NCI-H748 (cell line): ENCODE measurements at regions not wholly inside any gene's neighbourhood (a gene's known extent, or its start where the extent isn't known, plus 50 kb on each side); places are given as distances from the start of the nearest gene placed in this dataset.
"Not testable (repeated sequence)": the region's sequence is repeated elsewhere in the genome, so short reads cannot be mapped to it uniquely, and the experiment has no call there.

Experiments
- DNase-seq: peaks from one replicate; lab custom pipeline; 2025; ENCODE audit not compliant: unreplicated experiment; lab: John Stamatoyannopoulos, UW

GRCh38 chr3:29011966-29012365 lies 268.9 kb upstream of the RBMS3 start:
- no peak for DNase-seq

DNA sequence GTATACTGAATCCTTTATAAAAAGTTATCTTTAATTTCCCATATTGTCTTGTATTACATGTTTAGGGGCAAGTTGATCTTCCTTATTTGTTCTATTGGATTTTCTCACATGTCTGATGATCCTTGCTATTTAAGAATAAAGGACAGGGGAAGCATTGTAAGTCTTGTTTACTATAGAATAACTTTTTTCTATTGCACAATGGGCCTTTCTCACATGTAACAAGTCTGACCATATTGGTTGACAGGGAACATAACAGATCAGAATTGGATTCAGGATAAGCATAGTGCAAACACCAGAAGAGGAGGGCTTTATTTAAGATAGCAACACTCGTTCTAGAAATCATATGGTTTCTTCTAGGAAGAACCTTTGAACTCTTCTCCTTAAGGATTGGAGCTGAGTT lies 257.9 kb upstream of the RBMS3 start:
- no peak for DNase-seq

- DNase-seq = no peak
These were observed 254.6 kb upstream of the RBMS3 start for GRCh38 chr3:29026286-29026685.

DNA sequence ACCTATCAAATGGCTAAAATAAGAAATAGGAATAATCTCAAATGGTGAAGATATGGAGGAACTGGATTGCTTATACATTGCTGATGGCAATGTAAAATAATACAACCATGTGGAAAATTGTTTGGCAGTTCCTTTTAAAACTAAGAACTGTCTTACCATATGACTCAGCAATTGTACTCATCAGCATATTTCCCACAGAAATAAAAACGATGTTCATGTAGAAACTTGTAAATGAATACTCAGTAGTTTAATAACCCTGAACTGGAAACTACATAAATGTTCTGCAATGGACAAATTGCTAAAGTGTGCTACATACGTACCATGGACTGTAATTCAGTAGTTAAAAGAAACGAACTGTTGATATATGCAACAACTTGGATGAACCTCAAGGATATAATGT lies 253.9 kb upstream of the RBMS3 start:
- no peak for DNase-seq

DNA sequence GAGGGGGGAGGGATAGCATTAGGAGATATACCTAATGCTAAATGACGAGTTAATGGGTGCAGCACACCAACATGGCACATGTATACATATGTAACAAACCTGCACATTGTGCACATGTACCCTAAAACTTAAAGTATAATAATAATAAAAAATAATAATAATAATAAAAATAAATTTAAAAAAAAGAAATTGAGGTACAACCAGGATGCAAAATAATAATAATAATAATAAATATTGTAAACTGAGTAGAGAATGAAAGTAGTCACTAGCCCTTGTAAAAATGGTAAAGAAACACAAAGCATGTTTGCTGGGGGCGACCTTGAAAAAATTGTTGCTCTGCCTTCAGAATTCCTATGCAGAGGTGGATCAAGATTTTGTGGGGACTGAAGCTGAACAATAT lies 249.7 kb upstream of the RBMS3 start:
- not testable (repeated sequence) for DNase-seq

DNA sequence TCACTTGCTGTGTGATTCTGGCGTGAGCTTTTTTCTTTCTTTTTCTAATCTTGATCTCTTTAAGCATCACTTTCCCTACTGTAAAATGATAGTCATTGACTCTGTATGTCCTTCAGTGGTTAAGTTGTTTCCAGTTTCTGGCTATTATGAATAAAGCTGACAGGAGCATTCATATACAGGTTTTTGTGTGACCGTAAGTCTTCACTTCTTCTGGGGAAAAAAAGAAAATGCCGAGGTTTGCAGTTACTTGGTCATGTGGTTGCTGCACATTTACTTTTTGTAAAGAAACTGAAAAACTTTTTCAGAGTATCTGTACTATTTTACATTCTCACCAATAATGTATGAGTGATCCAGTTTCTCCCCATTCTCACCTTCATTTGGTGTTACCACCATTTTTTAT lies 247.4 kb upstream of the RBMS3 start:
- DNase-seq = no peak

GRCh38 chr3:29050155-29050554 lies 230.7 kb upstream of the RBMS3 start:
- no peak for DNase-seq

- no peak for DNase-seq
These were observed 223.5 kb upstream of the RBMS3 start for GRCh38 chr3:29057326-29057725.

DNA sequence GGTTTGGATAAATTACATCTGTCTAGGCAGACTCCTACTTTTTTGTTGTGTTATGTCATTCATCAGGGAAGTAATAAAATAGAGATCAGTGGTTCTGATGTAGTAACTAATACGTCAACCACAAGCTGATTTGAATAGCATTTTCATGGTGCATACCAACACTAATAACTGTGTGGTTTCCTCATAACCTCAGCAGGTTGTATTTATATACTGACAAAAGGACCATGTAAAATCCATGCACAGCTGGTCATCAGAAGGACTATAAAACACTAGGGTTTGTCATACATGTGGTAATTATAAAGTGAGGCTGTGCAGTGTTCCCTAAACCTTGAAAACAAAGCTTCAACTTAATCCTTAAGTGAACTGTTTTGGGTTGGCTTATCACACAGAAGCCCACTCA lies 216.8 kb upstream of the RBMS3 start:
- peak; percentile 53 for DNase-seq

DNA sequence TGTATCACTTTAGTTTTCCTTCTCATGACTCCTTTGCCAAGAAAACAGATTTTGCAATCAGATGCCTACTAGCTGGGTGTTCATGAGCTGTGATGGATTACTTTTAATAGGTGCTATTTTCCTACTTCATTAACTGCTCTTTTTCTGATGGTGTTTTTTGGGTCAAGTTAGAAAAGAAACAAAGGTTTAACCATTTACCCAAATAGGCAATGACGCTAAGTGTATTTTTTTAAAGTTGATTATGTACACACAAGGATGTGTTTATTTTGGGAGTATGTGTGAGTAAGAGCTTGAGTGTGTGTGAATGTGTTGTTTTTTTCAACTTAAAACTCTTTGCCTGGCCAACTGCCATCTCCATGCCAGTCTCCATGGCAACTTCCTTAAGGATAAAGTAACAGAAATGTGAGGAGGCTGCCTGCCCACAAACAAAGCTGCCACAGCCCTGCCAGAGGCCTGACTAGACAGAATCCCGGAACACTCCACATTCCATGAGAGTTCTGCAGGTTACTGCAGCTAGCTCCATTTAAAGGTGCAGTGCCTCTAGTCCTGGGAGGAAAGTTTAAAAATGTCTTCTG lies 215.6 kb upstream of the RBMS3 start:
- peak; percentile 93 for DNase-seq

- no peak for DNase-seq
These were observed 213.9 kb upstream of the RBMS3 start for GRCh38 chr3:29067007-29067406.

DNA sequence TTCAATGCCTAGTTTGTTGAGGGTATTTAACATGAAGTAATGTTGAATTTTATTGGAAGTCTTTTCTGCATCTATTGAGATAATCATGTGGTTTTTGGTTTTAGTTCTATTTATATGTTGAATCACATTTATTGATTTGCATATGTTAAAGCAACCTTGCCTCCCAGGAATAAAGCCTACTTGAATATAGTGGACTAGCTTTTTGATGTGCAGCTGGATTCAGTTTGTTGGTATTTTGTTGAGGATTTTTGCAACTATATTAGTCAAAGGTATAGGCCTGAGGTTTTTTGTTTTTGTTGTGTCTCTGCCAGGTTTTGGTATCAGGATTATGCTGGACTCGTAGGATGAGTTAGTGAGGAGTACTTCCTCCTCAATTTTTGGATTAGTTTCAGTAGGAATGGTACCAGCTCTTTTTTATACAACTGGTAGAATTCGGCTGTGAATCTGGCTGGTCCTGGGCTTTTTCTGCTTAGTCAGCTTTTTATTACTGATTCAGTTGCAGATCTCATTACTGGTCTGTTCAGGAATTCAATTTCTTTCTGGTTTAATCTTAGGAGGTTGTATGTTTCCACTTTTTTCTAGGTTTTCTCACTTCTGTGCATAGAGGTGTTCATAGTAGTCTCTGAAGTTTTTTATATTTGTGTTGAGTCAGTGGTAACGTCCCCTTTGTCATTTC lies 209.8 kb upstream of the RBMS3 start:
- DNase-seq = no peak

DNA sequence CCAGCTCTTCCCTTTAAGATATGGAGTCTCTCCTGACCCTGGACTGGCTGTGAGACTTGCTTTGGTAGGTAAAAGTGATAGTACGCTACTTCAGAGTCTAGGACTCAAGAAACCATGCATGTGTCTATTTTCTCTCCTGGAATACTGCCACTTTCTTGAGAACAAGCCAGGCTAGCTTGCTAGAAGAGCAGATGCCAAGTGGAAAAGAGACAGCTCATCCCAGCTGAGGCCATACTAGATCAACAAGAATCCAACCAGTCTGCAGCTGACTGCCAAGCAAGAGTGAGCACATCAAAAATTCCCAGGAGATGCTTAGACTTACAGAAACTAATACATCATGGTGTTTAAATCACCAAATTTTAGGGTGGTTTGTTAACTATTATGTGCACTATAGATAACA lies 208.3 kb upstream of the RBMS3 start:
- no peak for DNase-seq

DNA sequence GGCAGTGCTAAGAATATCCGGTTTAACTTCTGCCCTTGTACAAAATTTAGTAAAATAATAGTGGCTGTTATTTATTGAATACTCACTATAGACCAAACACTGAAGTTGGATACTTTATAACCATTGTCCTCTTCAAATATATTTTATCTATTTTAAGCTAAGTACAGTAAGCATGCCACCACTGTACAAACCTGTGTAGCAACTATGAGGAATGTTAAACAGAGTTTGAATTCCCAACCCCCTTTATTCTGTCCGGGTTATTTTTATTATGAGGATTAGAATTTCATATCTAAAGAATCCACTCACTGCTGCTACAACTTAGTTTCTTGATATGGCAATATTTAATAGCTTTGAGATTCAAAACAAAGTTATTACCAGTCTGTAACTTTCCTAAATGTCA lies 203.5 kb upstream of the RBMS3 start:
- no peak for DNase-seq

DNA sequence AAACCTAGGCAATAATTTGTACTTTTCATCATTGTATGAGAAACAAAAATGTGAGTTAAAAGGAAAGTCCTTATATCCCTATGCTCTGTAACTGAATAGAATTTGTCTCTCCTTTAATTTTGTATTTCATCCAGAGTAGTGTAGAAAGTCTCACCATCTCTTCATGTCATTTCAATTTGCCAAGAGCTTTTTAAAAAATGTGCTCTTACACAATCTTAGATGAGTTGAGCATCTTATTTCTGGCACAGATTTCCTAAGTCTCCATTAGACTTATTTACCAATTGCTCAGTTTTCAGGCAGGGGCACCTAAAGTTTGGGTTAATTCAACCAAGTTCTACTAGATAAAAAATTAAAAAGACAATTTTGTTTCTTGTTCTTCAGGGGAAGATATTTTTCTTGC lies 201.5 kb upstream of the RBMS3 start:
- no peak for DNase-seq

DNA sequence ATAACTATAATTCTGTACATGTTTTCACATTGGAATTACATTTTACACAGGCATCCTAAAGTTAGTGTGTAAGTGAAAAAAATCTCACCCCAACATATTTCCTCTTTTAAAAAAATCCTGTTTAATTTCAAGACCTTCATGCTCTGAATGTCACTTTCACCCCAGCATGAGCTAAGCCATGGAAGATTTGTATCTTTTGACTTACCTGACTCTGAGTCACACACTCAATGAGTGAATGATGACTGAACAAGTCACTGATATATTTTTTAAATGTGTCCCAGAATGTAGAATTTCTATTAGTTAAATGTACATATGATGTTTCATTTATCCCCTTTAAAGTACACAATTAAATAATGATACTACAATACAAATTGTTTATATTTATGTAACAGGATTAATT lies 199.9 kb upstream of the RBMS3 start:
- no peak for DNase-seq

- DNase-seq = peak; percentile 1
These were observed 197.8 kb upstream of the RBMS3 start for GRCh38 chr3:29083081-29083480.

- DNase-seq = no peak
These were observed 197.2 kb upstream of the RBMS3 start for GRCh38 chr3:29083676-29084075.

- no peak for DNase-seq
These were observed 192.3 kb upstream of the RBMS3 start for GRCh38 chr3:29088579-29088978.

DNA sequence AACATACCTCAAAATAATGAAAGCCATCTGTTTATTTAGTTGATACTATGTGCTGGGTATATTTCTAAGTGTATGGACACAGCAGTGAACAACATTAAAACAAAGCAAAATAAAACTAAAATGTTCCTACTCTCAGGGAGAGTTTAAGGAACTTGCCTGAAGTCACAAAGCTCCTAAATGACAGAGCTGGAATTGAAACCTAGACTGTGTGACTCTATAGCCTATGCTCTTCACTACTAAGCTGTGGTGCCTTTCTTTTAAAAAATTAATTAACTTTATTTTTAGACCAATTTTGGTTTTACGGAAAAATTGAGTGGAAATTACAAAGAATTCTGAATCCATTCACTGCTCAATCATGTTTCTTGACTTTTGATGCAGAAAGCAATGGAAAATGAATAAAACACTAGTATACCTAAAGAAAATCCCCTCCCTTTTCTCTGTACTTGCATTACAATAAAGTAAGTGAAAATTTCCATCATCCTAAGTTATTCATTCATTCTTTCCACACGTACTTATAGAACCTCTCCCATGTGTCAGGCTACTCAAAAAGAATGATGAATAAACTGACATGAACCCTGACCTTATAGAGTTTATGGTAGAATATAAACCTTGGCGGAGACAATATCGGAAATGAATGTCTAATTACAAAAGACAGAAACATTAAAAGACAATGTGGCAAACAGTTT lies 189.8 kb upstream of the RBMS3 start:
- DNase-seq = no peak

GRCh38 chr3:29091599-29092189 lies 189.2 kb upstream of the RBMS3 start:
- no peak for DNase-seq

DNA sequence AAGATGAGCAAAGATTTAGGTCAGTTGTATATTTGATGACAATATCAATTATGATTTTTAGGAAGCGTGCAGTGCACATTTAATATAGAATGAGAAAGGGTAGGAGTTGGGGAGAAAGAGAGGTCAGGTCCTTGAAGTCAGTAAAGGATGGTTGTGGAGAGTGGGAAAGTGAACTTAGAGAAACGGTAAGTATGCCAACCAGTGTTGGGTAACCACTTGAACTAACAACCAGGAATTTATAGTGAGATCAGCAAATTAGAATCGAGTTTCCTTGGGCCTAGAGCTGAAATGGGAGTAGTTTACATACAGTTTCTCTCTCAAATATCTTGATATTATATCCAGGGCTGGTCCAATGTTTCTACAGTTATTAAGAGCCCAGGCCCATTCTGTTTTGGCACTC lies 188.5 kb upstream of the RBMS3 start:
- DNase-seq = no peak
